ENCODE measurements at regions not wholly inside any gene's neighbourhood (a gene's known extent, or its start where the extent isn't known, plus 50 kb on each side); places are given as distances from the start of the nearest gene placed in this dataset.
"Not testable (repeated sequence)": the region's sequence is repeated elsewhere in the genome, so short reads cannot be mapped to it uniquely, and the experiment has no call there.

DNA sequence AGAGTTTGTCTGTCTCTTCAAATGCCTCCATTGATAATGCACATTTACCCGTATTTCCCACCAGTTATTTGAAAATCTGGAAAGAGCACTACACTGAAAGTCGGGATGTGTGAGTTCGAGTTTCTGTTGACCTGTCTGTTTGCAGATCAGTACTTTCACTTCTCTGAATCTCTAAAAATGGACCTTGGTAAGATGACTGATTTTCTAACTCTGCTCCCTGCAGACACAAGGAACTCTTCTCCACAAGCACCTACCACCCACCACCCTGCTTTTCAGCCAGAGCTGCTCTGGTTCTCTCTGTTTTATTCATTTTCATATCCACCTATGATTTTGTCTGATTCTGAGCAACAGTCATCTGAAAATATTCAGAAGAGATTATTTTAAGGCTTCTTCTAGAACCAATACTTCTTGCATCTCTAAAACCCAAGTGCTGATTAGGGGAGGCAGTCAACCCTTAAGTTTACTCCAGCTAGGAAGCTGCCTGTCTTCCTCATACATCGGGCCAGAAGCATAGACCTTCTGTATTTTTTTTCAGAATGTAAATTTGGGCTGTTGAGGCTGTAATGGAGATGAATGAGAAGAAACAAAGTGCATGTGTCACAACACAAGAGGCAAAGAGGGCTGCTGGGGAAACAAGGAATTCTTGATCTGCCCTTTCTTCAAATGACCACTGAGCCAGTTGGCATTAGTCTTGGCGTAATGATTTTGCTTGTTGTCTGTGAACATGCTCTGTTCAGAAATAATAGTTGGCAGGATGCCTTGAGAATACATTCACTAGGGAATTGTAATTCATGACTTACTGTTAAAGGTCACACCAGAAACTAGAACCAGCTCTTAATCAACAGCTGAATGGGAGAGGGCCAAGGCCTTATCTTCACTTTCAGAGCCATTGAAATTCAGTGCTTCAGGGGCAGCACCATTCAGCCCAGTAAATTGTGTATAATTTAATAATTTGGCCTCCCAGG is 85.4 kb upstream of the MYLIP start:
- no peak overlapping the region for H2AFZ ChIP-seq
- H3K4me1 ChIP-seq (ENCODE audit: insufficient read depth): no peaks in the 10 kb centered on the region
- H3K9me2 ChIP-seq (ENCODE audit: insufficient read depth): no peaks in the 10 kb centered on the region
- H3K27ac ChIP-seq: no peak overlapping the region
- TF ChIP-seq EZH2phosphoT487 (IDR thresholded peaks at IDR 0.05; ENCODE audit: insufficient read depth, low read depth): no peak
- no peak for TF ChIP-seq EZH2 (IDR thresholded peaks at IDR 0.05; ENCODE audit: insufficient read depth, poor library complexity, severe bottlenecking)
- no peaks in the 10 kb centered on the region for H3F3A ChIP-seq (ENCODE audit: insufficient read depth)
- no peak for DNase-seq
- H3K4me3 ChIP-seq: no peak overlapping the region
- H3K79me2 ChIP-seq (ENCODE audit: insufficient read depth): no peaks in the 10 kb centered on the region
- H3K27me3 ChIP-seq (replicated peaks; ENCODE audit: insufficient read depth): peaks cover 4% of the 10 kb centered on the region
- H3K9ac ChIP-seq: no peak overlapping the region
- in situ Hi-C loops (cut with MboI): no loop called here
- H3K4me2 ChIP-seq (ENCODE audit: unreplicated experiment): no peak overlapping the region
- WGBS, 2 experiments (ENCODE audit: low coverage in 1 of 2, low lambda C conversion rate in 2 of 2, missing lambda C conversion rate in 2 of 2): 67 to 71% methylated on average over 5 of the region's 5 CpGs
- no peaks in the 10 kb centered on the region for H3K9me3 ChIP-seq (ENCODE audit: low read depth)
- no peaks in the 10 kb centered on the region for H3K36me3 ChIP-seq (ENCODE audit: low read depth)
- no peaks in the 10 kb centered on the region for H4K20me1 ChIP-seq (ENCODE audit: insufficient read depth)

DNA sequence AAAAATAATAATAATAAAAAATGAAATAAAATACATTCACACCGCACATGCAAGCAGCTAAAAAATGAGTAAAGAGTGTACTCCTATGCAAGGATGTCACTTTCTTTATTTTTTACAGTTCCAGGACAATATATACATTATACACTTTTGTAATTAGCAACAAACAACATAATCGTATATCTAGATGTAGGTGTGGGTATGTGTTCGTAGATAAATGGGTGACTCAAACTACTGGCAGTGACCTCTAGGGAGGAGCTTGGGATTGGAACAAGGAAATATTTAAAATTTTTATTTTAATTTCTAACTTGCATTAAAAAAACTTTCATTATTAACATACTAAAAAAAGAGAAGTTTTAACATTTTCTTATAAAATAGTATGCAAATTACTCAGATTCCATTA is 86.1 kb upstream of the MYLIP start:
- H3K4me3 ChIP-seq: no peak overlapping the region
- no peak overlapping the region for H3K27ac ChIP-seq
- no peak for TF ChIP-seq EZH2 (IDR thresholded peaks at IDR 0.05; ENCODE audit: insufficient read depth, poor library complexity, severe bottlenecking)
- no peak for TF ChIP-seq EZH2phosphoT487 (IDR thresholded peaks at IDR 0.05; ENCODE audit: insufficient read depth, low read depth)
- H3K4me2 ChIP-seq (ENCODE audit: unreplicated experiment): no peak overlapping the region
- no peaks in the 10 kb centered on the region for H3K79me2 ChIP-seq (ENCODE audit: insufficient read depth)
- H3K36me3 ChIP-seq (ENCODE audit: low read depth): no peaks in the 10 kb centered on the region
- no peak overlapping the region for H3K9ac ChIP-seq
- 62 to 67% methylated on average over 3 of the region's 3 CpGs for WGBS, 2 experiments (ENCODE audit: low coverage in 1 of 2, low lambda C conversion rate in 2 of 2, missing lambda C conversion rate in 2 of 2)
- in situ Hi-C loops (cut with MboI): no loop called here
- no peaks in the 10 kb centered on the region for H3K9me2 ChIP-seq (ENCODE audit: insufficient read depth)
- no peaks in the 10 kb centered on the region for H4K20me1 ChIP-seq (ENCODE audit: insufficient read depth)
- no peaks in the 10 kb centered on the region for H3F3A ChIP-seq (ENCODE audit: insufficient read depth)
- H3K27me3 ChIP-seq (replicated peaks; ENCODE audit: insufficient read depth): peaks cover 4% of the 10 kb centered on the region
- no peak overlapping the region for H2AFZ ChIP-seq
- H3K4me1 ChIP-seq (ENCODE audit: insufficient read depth): no peaks in the 10 kb centered on the region
- no peaks in the 10 kb centered on the region for H3K9me3 ChIP-seq (ENCODE audit: low read depth)
- DNase-seq: no peak

DNA sequence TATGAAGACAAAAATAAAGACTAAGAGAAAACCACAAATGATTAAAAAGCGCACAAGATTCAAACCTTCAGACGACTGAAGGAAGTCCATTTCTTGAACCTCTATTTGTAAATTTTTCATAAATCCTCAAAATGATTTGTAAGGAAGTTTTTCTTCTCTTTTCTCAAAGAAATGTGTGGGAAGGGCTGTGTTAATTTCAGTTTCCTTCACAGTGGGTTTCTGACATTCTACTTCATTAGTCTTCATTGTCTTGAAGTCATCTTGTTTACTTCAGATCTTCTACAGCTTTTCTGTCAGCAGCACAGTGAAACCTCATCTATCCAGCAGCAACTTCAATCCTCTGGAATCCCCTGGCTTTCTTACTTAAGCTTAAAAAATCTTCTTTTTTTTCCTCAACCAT is 87.6 kb upstream of the MYLIP start:
- H3F3A ChIP-seq (ENCODE audit: insufficient read depth): no peaks in the 10 kb centered on the region
- H3K27ac ChIP-seq: no peak overlapping the region
- no peaks in the 10 kb centered on the region for H3K9me3 ChIP-seq (ENCODE audit: low read depth)
- in situ Hi-C loops (cut with MboI): no loop called here
- H3K9ac ChIP-seq: no peak overlapping the region
- H2AFZ ChIP-seq: no peak overlapping the region
- no peak for TF ChIP-seq EZH2phosphoT487 (IDR thresholded peaks at IDR 0.05; ENCODE audit: insufficient read depth, low read depth)
- H3K9me2 ChIP-seq (ENCODE audit: insufficient read depth): no peaks in the 10 kb centered on the region
- H3K79me2 ChIP-seq (ENCODE audit: insufficient read depth): no peaks in the 10 kb centered on the region
- no peaks in the 10 kb centered on the region for H3K36me3 ChIP-seq (ENCODE audit: low read depth)
- DNase-seq: no peak
- no peak overlapping the region for H3K4me3 ChIP-seq
- H3K4me2 ChIP-seq (ENCODE audit: unreplicated experiment): no peak overlapping the region
- 55 to 60% methylated on average over 2 of the region's 2 CpGs for WGBS, 2 experiments (ENCODE audit: low coverage in 1 of 2, low lambda C conversion rate in 2 of 2, missing lambda C conversion rate in 2 of 2)
- peaks cover 13% of the 10 kb centered on the region for H3K27me3 ChIP-seq (replicated peaks; ENCODE audit: insufficient read depth)
- H4K20me1 ChIP-seq (ENCODE audit: insufficient read depth): no peaks in the 10 kb centered on the region
- H3K4me1 ChIP-seq (ENCODE audit: insufficient read depth): no peaks in the 10 kb centered on the region

DNA sequence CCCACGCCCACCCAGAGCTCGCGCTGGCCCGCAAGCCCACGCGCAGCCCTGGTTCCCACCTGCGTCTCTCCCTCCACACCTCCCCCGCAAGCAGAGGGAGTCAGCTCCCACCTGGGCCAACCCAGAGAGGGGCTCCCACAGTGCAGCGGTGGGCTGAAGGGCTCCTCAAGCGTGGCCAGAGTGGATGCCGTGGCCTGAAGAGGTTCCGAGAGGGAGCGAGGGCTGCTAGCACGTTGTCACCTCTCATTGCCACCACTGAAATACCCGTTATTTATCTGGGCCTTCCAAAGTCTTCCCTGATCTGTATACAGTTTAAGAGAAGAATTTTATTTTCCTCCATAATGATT is 88.3 kb upstream of the MYLIP start:
- Histone ChIP-seq H3K27me3 (replicated peaks; ENCODE audit: insufficient read depth) (peaks cover 19% of the 10 kb centered on the region), H3F3A (ENCODE audit: insufficient read depth) (no peaks in the 10 kb centered on the region), H4K20me1 (ENCODE audit: insufficient read depth) (no peaks in the 10 kb centered on the region), H3K79me2 (ENCODE audit: insufficient read depth) (no peaks in the 10 kb centered on the region), H3K27ac (no peak overlapping the region), H3K36me3 (ENCODE audit: low read depth) (no peaks in the 10 kb centered on the region), H3K4me3 (no peak overlapping the region), H3K4me1 (ENCODE audit: insufficient read depth) (no peaks in the 10 kb centered on the region), H2AFZ (no peak overlapping the region), H3K9me2 (ENCODE audit: insufficient read depth) (no peaks in the 10 kb centered on the region), H3K9me3 (ENCODE audit: low read depth) (no peaks in the 10 kb centered on the region), H3K4me2 (ENCODE audit: unreplicated experiment) (no peak overlapping the region), H3K9ac (no peak overlapping the region)
- no peak for DNase-seq
- WGBS, 2 experiments (ENCODE audit: low coverage in 1 of 2, low lambda C conversion rate in 2 of 2, missing lambda C conversion rate in 2 of 2): 86% methylated on average over 13 to 15 of the region's 15 CpGs
- TF ChIP-seq EZH2 (IDR thresholded peaks at IDR 0.05; ENCODE audit: insufficient read depth, poor library complexity, severe bottlenecking) (no peak), EZH2phosphoT487 (IDR thresholded peaks at IDR 0.05; ENCODE audit: insufficient read depth, low read depth) (no peak)
- in situ Hi-C loops (cut with MboI): no loop called here

DNA sequence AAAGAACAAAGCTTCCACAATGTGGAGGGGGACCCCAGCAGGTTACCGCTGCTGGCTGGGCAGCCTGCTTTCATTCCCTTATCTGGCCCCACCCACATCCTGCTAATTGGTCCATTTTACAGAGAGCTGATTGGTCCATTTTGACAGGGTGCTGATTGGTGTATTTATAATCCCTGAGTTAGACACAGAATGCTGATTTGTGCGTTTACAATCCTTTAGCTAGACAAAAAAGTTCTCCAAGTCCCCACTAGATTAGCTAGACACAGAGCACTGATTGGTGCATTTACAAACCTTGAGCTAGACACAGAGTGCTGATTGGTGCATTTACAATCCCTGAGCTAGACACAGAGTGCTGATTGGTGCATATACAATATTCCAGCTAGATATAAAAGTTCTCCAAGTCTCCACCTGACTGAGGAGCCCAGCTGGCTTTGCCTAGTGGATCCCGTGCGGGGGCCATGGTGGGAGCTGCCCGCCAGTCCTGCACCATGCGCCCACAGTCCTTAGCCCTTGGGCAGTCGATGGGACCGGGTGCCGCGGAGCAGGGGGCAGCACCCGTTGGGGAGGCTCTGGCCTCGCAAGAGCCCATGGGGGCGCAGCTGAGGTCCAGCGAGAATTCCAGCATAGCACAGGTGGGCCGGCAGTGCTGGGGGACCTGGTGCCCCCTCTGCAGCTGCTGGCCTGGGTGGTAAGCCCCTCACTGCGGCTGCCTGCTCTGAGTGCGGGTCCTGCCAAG is 88.8 kb upstream of the MYLIP start:
- 84 to 87% methylated on average over 12 to 17 of the region's 17 CpGs for WGBS, 2 experiments (ENCODE audit: low coverage in 1 of 2, low lambda C conversion rate in 2 of 2, missing lambda C conversion rate in 2 of 2)
- H3K9ac ChIP-seq; H3K4me2 ChIP-seq (ENCODE audit: unreplicated experiment); H3F3A ChIP-seq (ENCODE audit: insufficient read depth); H4K20me1 ChIP-seq (ENCODE audit: insufficient read depth); H3K4me3 ChIP-seq; H3K9me2 ChIP-seq (ENCODE audit: insufficient read depth); H3K4me1 ChIP-seq (ENCODE audit: insufficient read depth); DNase-seq; H3K9me3 ChIP-seq (ENCODE audit: low read depth); in situ Hi-C loops (cut with MboI); H2AFZ ChIP-seq; H3K79me2 ChIP-seq (ENCODE audit: insufficient read depth); H3K36me3 ChIP-seq (ENCODE audit: low read depth); H3K27ac ChIP-seq: not testable (repeated sequence)
- peaks cover 23% of the 10 kb centered on the region for H3K27me3 ChIP-seq (replicated peaks; ENCODE audit: insufficient read depth)

Measured in GM23248 (cell line).